ENCODE measurements at regions not wholly inside any gene's neighbourhood (a gene's known extent, or its start where the extent isn't known, plus 50 kb on each side); places are given as distances from the start of the nearest gene placed in this dataset.

DNA sequence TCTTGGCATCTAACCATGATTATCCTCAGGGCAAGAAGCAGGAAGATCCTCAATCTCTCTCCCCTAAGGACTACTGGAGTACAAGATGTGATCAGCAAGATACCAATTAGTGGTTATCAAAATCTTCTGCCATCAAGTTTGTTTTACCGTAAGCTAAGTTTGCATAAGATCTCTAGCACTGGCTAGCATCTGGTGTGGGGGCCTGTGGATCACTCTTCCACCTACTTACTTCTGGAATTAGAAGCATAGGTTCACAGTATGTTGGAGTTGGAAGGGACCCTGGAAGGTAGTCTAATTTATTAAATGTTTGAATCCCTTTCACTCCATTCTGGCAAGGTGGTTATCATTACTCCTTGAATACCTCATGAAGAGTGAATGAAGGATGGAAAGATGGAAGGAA, 93.3 kb upstream of the BANK1 start:
- TF ChIP-seq, protein P1, sequence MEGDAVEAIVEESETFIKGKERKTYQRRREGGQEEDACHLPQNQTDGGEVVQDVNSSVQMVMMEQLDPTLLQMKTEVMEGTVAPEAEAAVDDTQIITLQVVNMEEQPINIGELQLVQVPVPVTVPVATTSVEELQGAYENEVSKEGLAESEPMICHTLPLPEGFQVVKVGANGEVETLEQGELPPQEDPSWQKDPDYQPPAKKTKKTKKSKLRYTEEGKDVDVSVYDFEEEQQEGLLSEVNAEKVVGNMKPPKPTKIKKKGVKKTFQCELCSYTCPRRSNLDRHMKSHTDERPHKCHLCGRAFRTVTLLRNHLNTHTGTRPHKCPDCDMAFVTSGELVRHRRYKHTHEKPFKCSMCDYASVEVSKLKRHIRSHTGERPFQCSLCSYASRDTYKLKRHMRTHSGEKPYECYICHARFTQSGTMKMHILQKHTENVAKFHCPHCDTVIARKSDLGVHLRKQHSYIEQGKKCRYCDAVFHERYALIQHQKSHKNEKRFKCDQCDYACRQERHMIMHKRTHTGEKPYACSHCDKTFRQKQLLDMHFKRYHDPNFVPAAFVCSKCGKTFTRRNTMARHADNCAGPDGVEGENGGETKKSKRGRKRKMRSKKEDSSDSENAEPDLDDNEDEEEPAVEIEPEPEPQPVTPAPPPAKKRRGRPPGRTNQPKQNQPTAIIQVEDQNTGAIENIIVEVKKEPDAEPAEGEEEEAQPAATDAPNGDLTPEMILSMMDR (IDR thresholded peaks at IDR 0.05) = no peak
- no peak for TF ChIP-seq POLR2A (IDR thresholded peaks at IDR 0.05)

Measured in tibial nerve (tissue), 3 donors.